ENCODE measurements at regions not wholly inside any gene's neighbourhood (a gene's known extent, or its start where the extent isn't known, plus 50 kb on each side); places are given as distances from the start of the nearest gene placed in this dataset.

DNA sequence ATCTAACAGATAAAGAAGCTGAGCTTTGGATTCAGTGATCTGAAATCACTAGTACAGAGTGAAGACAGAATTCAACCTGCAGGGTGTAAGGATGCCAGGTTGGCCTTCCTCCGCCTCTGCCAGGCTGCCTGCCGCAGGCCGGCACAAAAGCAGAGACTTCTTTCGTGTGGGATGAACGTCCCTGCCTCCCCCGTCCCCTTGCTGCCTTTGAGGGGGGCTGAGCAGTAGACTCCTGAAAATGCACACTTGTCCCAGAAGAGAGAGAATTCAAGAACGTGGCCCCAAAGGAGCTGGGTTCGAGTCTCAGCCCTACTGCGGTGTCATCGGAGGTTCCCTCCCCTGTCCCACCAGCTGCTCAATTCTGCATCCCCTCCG lies 154.3 kb downstream of the BCL11B start:
- no peak for TF ChIP-seq POLR2A (IDR thresholded peaks at IDR 0.05; ENCODE audit: low read length)
- TF ChIP-seq GATA1 (IDR thresholded peaks at IDR 0.05; ENCODE audit: low read depth, low read length) = no peak

Data from erythroblast (primary cell).